ENCODE measurements at regions not wholly inside any gene's neighbourhood (a gene's known extent, or its start where the extent isn't known, plus 50 kb on each side); places are given as distances from the start of the nearest gene placed in this dataset.
A peak's percentile ranks its signal among the peaks of the same experiment; 100 is the strongest.

DNA sequence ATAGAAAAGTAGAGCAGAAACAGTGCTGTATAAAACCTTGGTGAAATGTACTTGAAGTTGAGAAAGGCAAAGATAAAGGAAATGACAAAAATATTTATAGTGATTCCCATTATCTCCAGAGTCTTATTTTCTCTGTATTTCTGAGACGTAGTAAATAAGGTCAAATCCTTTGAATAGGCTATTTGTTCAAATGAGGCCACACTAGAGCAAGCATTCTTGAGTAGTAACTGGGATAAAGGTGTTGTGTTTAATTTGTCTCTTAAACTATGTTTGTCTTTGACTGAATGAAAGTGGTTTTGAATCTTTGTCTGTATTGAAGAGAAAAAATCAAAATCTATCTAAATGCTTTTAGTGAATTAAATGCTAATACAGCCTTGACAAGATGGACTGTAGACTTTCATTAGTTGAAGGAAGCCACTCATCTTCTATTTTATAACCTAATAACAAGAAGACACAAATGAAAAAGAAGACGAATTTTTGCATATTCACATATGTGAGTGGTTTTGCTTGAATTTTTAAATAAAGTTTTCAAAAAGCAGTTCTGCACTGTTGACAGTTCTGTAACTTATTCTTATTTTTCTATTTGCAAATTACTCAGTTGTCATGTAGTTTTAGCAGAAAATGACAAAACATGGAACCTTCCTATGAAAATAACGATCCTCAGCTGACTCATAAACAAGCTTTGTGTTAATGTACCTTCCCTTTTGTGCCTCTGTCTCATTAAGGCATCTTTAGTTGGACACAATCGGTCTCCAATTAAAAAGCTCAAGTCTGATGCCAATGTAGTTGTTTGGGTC is 94.8 kb upstream of the PCDH18 start:
- no peak for DNase-seq

DNA sequence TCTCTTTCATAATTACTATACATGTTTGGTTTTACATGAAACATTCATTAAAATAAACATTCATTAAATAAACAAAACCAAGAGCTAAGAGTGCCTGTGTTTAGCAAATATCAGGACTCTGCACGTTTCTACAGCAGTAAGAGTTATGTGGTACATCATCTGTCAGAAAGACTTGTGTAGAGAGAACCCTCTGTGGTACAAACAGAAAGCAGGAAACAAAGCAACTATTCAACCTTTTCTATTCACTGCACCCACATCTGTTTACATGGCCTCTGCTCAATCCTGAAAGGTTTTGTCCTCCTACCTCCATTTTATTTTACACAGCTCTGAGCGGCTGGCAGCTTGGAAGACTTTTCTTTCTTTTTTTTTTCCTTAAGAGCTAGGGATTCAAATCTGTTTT is 90.7 kb upstream of the PCDH18 start:
- peak; percentile 75 for DNase-seq

- peak; percentile 32 for DNase-seq
Measured at GRCh38 chr4:137621056-137621455, 88.8 kb upstream of the PCDH18 start.

GRCh38 chr4:137614491-137614890 is 82.2 kb upstream of the PCDH18 start:
- DNase-seq = peak; percentile 58

DNA sequence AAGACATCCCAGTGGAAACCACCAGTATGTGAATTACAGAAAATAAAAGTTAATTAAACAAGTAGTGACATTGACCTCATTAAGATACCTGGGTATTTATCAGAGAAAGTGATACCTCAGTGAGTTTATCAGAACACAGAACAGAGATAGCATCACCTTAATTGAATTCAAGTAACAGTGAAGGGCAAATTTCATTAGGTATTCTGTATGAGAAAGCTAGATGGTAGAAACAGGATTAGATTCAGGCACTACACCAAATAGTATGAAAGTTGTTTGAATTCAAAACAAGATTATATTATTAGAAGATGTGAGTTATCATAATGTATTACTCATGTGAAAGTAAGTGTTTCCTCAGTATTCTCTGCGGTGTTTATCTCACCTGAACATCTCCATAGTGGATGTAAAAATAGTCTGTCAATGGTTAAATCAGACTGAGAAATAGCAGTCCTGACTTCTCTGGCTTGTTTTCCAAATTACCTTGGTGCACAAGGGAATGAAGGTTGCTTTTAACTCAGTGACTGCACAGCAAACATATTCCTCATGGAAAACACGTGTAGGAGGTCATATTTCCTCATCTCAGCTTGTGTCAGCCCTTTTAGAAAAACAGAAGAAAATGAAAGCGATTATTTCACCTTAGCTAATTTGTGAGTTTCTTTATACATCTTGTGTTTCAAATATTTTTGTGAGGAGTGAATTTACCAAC is 79.9 kb upstream of the PCDH18 start:
- no peak for DNase-seq

DNA sequence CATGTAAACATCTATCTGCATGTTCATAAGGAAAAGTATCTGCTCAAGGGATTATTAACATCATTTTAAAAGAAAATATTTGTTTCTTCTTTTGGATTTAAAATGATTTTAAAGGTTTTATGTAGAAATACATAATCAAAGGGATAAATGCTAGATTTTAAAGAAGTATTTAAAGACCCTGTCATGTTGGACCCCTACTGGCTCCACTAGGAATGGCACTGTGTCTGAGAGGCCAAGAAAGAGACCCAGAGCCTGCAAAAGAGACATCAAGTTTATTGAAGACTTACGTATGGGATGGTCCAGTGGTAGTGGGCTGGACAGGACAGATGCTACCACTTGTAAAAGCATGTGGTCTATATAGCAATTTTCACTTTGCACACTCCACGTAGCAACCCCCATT is 78.7 kb upstream of the PCDH18 start:
- no peak for DNase-seq

- no peak for DNase-seq
Measured at GRCh38 chr4:137609718-137610430, 77.6 kb upstream of the PCDH18 start.

DNA sequence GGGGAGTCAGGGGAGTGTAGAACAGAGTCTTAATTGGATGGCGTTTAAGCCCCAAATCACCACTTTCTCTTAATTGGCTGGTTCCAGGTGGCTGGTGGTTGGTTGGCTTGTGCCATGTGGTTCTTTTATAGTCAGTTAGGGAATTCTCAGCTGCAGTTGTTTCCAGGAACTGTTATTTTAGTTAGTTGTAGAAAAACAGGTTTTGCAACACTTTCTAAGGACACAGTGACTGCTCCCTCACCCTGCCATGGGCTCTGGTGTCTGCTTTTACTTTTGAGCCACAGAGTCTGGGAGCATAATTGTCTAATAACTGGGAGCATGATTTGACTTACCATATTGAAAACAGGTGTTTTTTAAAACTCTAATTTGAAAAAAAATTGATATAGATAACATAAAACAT is 75.8 kb upstream of the PCDH18 start:
- no peak for DNase-seq

DNA sequence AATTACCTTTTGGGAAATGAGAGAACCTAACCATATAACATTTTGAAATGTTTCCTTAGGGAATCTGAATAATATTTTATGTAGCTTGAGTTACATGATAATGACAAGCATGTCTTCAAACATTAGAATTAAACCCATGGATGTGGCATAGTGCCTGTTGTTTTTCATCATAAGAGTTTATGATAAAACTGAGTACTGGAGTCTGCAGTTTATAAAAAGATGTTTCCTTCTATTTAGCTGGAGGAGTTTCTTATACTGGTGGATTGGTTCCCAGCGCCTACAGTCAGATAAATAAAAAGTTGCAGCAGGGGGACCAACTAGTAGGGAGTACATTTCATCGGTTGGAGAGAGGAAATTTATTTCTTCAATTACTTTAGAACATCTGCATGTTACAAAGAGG is 70.1 kb upstream of the PCDH18 start:
- no peak for DNase-seq

- DNase-seq = no peak
Measured at GRCh38 chr4:137601934-137602333, 69.6 kb upstream of the PCDH18 start.

GRCh38 chr4:137599734-137600133 is 67.4 kb upstream of the PCDH18 start:
- no peak for DNase-seq

DNA sequence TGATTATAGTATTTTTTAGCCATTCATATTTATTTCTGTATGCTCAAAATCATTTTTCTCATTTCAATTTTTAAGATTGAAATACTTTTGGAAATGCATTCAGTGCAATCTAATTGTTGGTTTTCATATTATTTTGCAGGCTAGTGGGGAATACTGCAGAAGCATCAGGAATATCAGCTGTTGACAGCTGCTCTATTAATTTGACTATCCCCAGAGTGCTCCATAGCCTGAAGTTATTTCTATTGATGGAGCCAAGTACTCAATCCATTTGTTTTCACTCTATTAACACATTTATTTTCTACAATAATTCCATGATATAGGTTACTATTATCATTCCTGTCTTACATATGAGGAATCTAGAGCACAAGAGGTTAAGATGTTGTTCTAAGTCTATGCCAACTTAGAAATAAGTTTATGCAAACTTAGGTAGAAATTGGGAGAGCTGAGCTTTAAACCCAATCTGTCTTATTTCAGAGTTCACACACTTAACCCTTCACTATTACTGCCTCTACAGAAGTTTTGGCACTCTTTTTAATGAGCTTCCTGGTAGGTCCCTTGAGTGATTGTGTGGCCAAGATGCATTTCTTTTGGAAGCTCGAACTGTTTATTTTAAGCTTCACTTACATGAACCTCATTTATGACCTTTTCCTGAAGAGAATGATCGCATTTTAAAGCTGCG is 65.6 kb upstream of the PCDH18 start:
- DNase-seq = no peak

GRCh38 chr4:137587796-137588195 is 55.5 kb upstream of the PCDH18 start:
- no peak for DNase-seq

- no peak for DNase-seq
Measured at GRCh38 chr4:137583671-137584070, 51.4 kb upstream of the PCDH18 start.
